Left ventricle myocardium inferior (tissue), 1 donor: ENCODE measurements at regions not wholly inside any gene's neighbourhood (a gene's known extent, or its start where the extent isn't known, plus 50 kb on each side); places are given as distances from the start of the nearest gene placed in this dataset.

Experiments used
- DNase-seq: peaks from one replicate; pipeline ENCODE4 v3.0.0-alpha.2; 2020
- H3K27ac ChIP-seq: fragments of 200-600 bp; replicated peaks from 2 replicates; pipeline ENCODE4 v1.8.0; 2021
- H3K27me3 ChIP-seq: fragments of 200-600 bp; 2 replicates; pipeline ENCODE4 v1.8.0; 2021; ENCODE audit warnings: low read depth
- H3K36me3 ChIP-seq: fragments of 200-600 bp; 2 replicates; pipeline ENCODE4 v1.8.0; 2021
- H3K4me1 ChIP-seq: fragments of 200-600 bp; 2 replicates; pipeline ENCODE4 v1.8.0; 2021
- H3K4me3 ChIP-seq: fragments of 200-600 bp; 2 replicates; pipeline ENCODE4 v1.8.0; 2021; ENCODE audit warnings: mild to moderate bottlenecking, moderate library complexity
- H3K9me3 ChIP-seq: fragments of 200-600 bp; replicated peaks from 2 replicates; pipeline ENCODE4 v1.8.0; 2021
- CTCF ChIP-seq: fragments of 200-600 bp; IDR thresholded peaks from 2 replicates; pipeline ENCODE4 v1.8.0; 2021; ENCODE audit warnings: antibody characterized with exemption, mild to moderate bottlenecking, borderline replicate concordance
- intact Hi-C: fragments of 100-400 bp; cut with micrococcal nuclease; formaldehyde crosslinking; loops from one replicate; pipeline ENCODE4 v1.11.0; 2022
- donor health status: DM: no; HTN: yes; CAD: no; lungs with severe emphysema.

DNA sequence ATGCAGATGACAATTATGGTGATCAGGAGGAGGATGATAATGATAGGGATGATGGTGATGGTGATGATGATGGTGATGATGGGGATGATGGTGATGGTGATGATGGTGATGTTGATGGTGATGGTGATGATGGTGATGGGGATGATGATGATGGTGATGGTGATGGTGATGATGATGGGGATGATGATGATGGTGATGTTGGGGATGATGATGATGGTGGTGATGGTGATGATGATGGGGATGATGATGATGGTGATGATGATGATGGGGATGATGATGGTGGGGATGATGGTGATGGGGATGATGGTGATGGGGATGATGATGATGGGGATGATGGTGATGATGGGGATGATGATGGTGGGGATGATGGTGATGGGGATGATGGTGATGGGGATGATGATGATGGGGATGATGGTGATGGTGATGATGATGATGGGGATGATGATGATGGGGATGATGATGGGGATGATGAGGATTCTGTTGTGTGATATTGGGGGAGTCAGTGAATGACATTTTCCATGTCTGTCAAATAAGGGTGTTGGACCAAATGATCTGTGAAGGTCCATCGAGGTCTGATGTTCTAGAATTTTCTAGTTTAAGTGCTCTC, 65.6 kb upstream of the RPL11 start:
- Histone ChIP-seq H3K4me1 (no peaks in the 10 kb centered on the region), H3K9me3 (no peaks in the 10 kb centered on the region), H3K4me3 (no peak overlapping the region), H3K27me3 (no peaks in the 10 kb centered on the region), H3K27ac (no peak overlapping the region), H3K36me3 (no peaks in the 10 kb centered on the region)
- DNase-seq = no peak
- no peak for TF ChIP-seq CTCF
- intact Hi-C loops = no loop called here

GRCh38 chr1:23625459-23625858, 66.1 kb upstream of the RPL11 start:
- no peak for TF ChIP-seq CTCF
- intact Hi-C loops = no loop called here
- no peak overlapping the region for H3K4me3 ChIP-seq
- H3K4me1 ChIP-seq = no peaks in the 10 kb centered on the region
- H3K27me3 ChIP-seq = peaks cover 3% of the 10 kb centered on the region
- H3K36me3 ChIP-seq = no peaks in the 10 kb centered on the region
- H3K27ac ChIP-seq = no peak overlapping the region
- H3K9me3 ChIP-seq = no peaks in the 10 kb centered on the region
- no peak for DNase-seq

- H3K36me3 ChIP-seq = no peaks in the 10 kb centered on the region
- no peak for TF ChIP-seq CTCF
- H3K9me3 ChIP-seq = no peaks in the 10 kb centered on the region
- intact Hi-C loops = no loop called here
- H3K27ac ChIP-seq = no peak overlapping the region
- peaks cover 13% of the 10 kb centered on the region for H3K27me3 ChIP-seq
- DNase-seq = no peak
- no peak overlapping the region for H3K4me3 ChIP-seq
- H3K4me1 ChIP-seq = peaks cover 4% of the 10 kb centered on the region
These were observed 65.1 kb upstream of the ID3 start for GRCh38 chr1:23624440-23624839.

DNA sequence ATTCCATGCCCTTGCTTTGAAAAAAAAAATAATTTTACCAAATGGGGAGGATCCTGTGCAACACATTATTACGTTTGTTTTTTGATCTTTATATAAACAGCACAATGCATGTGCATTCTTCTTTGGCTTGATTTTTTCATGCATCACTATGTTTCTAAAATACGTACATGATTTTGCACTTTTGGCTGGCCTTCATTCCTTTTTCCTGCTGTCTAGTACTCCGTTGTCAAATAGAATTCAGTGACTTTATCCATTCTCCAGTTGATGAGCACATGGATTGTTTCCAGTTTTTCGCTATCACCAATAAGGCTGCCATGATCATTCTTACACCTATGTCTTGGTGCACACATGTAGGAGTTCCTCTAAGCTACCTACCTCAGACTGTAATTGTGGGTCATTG, 63.0 kb upstream of the ID3 start:
- Histone ChIP-seq H3K4me1 (peaks cover 4% of the 10 kb centered on the region), H3K9me3 (no peaks in the 10 kb centered on the region), H3K27me3 (peaks cover 32% of the 10 kb centered on the region), H3K36me3 (no peaks in the 10 kb centered on the region), H3K27ac (no peak overlapping the region), H3K4me3 (no peak overlapping the region)
- TF ChIP-seq CTCF = no peak
- DNase-seq = no peak
- intact Hi-C loops = no loop called here

DNA sequence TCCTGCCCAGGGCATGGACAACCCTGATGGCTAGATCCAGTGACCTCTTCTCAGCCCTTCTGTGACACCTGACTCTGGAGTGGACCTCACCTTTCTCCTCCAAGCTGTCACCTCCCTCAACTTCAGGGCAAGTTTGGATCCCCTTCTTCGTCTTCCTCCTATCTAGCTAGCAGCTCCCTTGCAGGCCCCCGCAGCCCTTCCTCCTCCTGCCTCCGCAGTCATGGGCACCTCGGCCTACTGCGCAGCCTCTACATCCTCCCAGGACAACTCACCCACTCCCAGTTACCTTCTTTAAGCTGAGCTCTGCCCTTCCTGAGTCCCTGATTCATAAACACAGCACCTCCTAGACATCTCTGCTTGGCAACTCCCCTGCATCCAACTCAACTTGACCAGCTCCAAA, 61.3 kb upstream of the ID3 start:
- no peak overlapping the region for H3K27ac ChIP-seq
- H3K4me3 ChIP-seq = no peak overlapping the region
- H3K4me1 ChIP-seq = peaks cover 4% of the 10 kb centered on the region
- no peak for TF ChIP-seq CTCF
- no peak for DNase-seq
- intact Hi-C loops = no loop called here
- no peaks in the 10 kb centered on the region for H3K36me3 ChIP-seq
- no peaks in the 10 kb centered on the region for H3K9me3 ChIP-seq
- H3K27me3 ChIP-seq = peaks cover 43% of the 10 kb centered on the region
